ENCODE measurements at regions not wholly inside any gene's neighbourhood (a gene's known extent, or its start where the extent isn't known, plus 50 kb on each side); places are given as distances from the start of the nearest gene placed in this dataset.
"Not testable (repeated sequence)": the region's sequence is repeated elsewhere in the genome, so short reads cannot be mapped to it uniquely, and the experiment has no call there.

- DNase-seq = no peak
Measured at GRCh38 chr6:137970368-137970767, 103.3 kb downstream of the TNFAIP3 start.

GRCh38 chr6:137973201-137973600 lies 106.1 kb downstream of the TNFAIP3 start:
- no peak for DNase-seq

- no peak for DNase-seq
Measured at GRCh38 chr6:137975188-137975940, 108.3 kb downstream of the TNFAIP3 start.

GRCh38 chr6:137976430-137976829 lies 109.4 kb downstream of the TNFAIP3 start:
- no peak for DNase-seq

- DNase-seq = no peak
Measured at GRCh38 chr6:137977206-137977605, 110.1 kb downstream of the TNFAIP3 start.

- DNase-seq = no peak
Measured at GRCh38 chr6:137977814-137978213, 110.8 kb downstream of the TNFAIP3 start.

GRCh38 chr6:137978252-137978896 lies 111.3 kb downstream of the TNFAIP3 start:
- DNase-seq = no peak

- DNase-seq = not testable (repeated sequence)
Measured at GRCh38 chr6:137979263-137979662, 112.2 kb downstream of the TNFAIP3 start.

GRCh38 chr6:137980777-137981176 lies 113.7 kb downstream of the TNFAIP3 start:
- no peak for DNase-seq

GRCh38 chr6:137981758-137982157 lies 114.7 kb downstream of the TNFAIP3 start:
- DNase-seq = no peak

GRCh38 chr6:137982418-137983189 lies 115.5 kb downstream of the TNFAIP3 start:
- no peak for DNase-seq

- no peak for DNase-seq
Measured at GRCh38 chr6:137983269-137983668, 116.2 kb downstream of the TNFAIP3 start.

GRCh38 chr6:137989664-137990063 lies 117.6 kb downstream of the PERP start:
- no peak for DNase-seq

GRCh38 chr6:137995371-137995770 lies 111.8 kb downstream of the PERP start:
- DNase-seq = no peak

- no peak for DNase-seq
Measured at GRCh38 chr6:137998461-137999019, 108.7 kb downstream of the PERP start.

GRCh38 chr6:137999815-138000214 lies 107.4 kb downstream of the PERP start:
- DNase-seq = no peak

GRCh38 chr6:138000941-138001340 lies 106.3 kb downstream of the PERP start:
- DNase-seq = no peak

GRCh38 chr6:138001750-138002349 lies 105.4 kb downstream of the PERP start:
- no peak for DNase-seq

GRCh38 chr6:138004430-138005287 lies 102.6 kb downstream of the PERP start:
- no peak for DNase-seq

- no peak for DNase-seq
Measured at GRCh38 chr6:138005846-138006245, 101.4 kb downstream of the PERP start.

- no peak for DNase-seq
Measured at GRCh38 chr6:138007014-138007472, 100.2 kb downstream of the PERP start.

GRCh38 chr6:138008791-138009190 lies 98.4 kb downstream of the PERP start:
- no peak for DNase-seq
